H4 (cell line): ENCODE measurements at regions not wholly inside any gene's neighbourhood (a gene's known extent, or its start where the extent isn't known, plus 50 kb on each side); places are given as distances from the start of the nearest gene placed in this dataset.

Source experiments
- DNase-seq: peaks from one replicate; pipeline ENCODE4 v3.0.0-alpha.2; 2015; ENCODE audit warnings: low spot score

DNA sequence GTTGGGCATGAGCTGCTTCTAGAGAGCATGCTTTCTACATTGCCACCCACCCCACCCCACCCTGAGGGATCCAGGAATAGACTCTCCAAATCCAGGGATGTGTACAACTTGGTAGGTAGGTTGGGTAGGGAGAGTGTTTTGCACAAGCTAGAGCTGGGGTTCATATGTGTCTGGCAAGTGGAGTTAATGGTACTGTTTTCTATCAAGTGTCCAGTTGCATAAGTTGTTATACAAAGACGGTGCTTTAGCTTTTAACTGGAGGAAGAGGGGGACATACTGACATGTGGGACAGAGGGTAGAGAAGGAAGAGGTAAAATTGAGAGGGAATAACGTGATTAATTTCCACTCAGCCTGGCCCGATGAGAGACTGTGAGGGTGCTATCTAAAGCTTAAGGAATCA, 51.0 kb upstream of the TNC start:
- no peak for DNase-seq

GRCh38 chr9:115170358-115171073, 52.6 kb upstream of the TNC start:
- peak; percentile 76 for DNase-seq

DNA sequence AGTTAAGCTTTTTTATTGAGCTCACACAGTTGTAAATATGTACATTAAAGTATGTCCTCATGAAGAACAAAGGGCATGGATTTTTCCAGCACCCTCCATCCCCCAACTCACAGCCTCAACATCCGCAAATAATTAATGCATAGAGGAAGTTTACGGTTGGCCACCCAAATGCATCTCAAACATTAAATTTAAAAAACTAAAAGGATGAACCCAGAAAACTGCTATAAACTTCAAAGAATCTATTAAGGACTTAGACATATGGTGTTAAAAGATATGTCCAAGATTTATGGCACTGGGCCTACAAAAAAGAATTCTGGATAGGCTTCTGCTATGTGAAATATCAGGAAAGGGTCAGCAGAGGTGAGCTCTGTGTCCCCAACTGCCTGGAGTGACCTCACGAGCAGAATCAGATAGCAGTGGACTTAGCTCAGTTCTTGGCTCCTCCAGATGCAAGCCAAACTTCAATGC, 54.0 kb upstream of the TNC start:
- DNase-seq, result no peak

DNA sequence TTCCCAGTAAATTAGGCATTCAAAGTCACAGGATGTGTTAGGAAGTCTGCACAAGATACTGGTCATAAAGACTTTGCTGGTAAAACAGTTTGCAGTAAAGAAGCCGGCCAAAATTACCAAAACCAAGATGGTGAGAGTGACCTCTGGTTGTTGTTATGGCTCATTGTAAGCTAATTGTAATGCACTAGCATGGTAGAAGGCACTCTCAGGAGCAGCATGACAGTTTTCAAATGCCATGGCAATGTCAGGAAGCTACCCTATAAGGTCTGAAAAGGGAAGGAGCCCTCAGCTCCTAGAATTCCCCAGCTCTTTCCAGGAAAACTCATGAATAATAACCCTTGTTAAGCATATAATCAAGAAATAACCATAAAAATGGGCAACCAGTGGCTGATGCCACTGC, 64.3 kb upstream of the TNC start:
- no peak for DNase-seq

- DNase-seq, result no peak
Observed at GRCh38 chr9:115183436-115183835, 65.5 kb upstream of the TNC start.

DNA sequence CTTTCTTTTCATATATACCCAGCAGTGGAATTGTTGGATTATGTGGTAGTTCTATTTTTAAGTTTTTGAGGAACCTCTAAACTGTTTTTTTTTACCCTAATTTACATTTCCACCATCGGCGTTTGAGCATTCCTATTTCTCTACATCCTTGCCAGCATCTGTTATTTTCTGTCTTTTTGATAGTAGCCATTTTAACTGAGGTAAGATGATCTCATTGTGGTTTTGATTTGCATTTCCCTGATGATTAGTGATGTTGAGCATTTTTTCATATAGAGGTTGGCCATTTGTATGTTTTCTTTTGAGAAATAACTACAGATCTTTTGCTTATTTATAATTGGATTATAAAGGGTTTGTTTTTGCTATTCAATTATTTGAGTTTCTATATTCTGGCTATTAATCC, 71.7 kb upstream of the TNC start:
- no peak for DNase-seq

GRCh38 chr9:115191667-115192066, 73.7 kb upstream of the TNC start:
- DNase-seq, result no peak

DNA sequence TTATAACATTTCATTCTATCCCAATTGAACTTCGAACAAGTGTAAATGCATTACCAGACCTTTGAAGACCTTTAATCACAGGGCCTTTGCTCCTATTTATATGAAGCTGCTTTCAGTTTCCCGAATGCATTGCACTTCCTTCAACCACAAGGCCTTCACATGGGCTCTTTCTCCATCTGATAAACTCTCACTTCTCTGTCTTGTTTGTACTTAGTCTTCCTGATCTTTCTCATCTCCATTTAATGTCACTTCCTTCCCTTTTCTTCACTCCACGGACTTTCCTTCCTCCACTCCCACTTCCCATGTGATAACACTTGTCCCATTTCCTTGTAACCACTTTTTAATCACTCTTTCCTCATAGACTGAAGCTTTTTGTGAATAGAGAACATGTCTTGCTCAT, 74.3 kb upstream of the TNC start:
- DNase-seq, result no peak

DNA sequence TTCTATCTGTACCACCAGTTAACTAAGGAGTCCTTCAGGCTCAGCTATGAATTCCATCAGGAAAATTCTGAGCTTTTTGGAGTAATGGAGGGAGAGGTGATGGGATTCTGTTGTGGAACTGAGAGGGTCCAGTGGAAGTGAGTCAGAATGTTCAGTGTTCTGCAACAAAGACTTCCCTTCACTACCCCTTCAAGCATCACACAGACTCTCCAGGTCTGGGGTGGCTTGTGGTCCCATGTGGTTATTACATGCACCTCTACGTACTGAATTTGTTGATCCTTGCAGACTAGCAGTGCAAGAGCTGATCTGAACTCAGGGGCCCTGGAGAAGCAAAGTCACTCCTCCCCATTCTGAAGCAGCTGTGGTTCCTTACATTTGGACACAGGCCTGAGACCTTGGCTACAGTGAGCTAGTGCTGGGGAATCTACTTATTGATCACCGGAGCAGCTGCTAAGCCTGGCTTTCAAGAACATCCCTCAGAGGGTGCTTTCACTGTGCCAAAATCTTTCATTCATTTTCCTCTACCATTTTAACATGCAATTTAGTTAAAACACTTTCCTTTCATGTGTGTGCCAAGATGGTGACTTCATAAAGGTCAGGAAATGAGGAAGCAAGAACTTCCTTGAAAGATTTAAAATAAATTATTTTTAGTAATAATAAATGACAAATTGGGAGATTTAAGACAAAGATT, 75.0 kb upstream of the TNC start:
- no peak for DNase-seq

- DNase-seq, result no peak
Observed at GRCh38 chr9:115193777-115194176, 75.8 kb upstream of the TNC start.

DNA sequence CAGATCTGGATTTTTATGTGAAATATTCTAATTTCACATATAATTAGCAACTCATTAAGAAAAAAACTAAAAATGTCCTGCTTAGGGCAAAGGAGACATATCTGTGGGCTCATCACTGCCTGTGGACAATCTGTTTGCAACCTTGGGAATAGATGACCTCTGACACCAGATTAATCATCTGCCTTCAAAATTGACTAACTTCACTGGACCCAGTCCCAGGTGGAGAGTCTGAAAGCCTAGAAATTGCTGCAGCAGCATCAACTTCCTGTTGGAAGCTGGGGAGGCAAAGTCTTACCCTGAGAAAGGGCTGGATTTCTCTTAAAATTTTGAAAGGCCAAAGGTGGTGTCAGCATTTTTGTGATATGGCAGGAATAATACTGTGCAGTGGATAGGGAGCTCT, 76.3 kb upstream of the TNC start:
- DNase-seq, result no peak

GRCh38 chr9:115195912-115196311, 78.0 kb upstream of the TNC start:
- no peak for DNase-seq

GRCh38 chr9:115196919-115197318, 79.0 kb upstream of the TNC start:
- DNase-seq, result no peak

GRCh38 chr9:115198001-115198400, 80.0 kb upstream of the TNC start:
- no peak for DNase-seq

GRCh38 chr9:115200711-115201505, 83.0 kb upstream of the TNC start:
- no peak for DNase-seq

DNA sequence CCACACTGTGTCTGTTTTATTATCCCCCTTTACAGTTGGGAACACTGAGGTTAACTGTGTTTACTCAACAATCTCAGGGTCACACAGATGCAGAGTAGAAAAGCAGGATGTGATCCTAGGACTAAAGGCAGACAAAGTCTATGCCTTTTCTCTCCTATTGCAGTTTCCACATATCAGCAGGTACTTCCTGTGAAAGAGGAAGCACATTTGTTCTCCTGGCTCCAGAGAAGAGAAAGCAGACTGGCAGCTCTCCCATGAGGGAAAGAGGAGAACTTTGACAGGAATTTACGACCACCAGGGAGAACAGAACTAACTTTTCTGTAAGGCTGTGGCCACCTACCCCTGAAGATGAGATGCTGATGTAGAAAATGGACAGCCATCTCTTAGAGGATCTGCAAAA, 84.2 kb upstream of the TNC start:
- DNase-seq, result no peak

DNA sequence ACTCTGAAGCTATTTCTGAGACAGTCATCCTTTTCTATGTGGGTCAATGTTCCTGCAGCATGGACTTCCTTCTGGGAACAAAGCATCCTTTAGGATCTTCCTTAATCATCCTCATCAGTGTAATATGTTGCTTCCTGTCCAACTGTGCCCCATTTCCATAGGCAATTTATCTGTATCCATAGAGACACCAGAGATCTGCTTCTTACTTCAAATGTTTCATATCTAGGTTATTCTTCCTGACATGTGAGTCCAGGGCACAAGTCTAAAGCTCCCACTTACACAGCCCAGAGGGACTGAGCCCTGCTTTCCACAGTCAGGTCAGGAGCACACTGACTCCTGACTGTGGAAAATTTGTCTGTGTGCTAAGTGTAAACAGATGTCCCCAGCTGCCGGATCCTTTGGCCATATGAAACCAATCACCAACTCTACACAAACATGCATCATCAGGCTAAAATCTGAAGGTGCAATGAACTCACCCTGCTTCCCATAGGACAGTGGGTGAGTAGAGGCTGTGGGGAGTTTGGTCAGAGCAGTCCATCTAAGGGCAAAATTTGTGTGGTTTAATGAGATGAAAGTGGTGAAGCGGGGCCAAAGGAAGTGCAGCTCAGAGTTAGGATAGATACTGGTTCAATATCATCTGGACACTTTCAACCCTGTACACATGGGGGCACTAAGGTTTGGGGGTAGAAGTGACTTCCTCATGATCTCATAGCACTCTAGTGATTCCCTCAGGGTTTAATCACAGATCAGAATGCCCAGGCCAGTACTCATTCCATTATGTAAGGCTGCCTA, 85.2 kb upstream of the TNC start:
- peak; percentile 29 for DNase-seq

DNA sequence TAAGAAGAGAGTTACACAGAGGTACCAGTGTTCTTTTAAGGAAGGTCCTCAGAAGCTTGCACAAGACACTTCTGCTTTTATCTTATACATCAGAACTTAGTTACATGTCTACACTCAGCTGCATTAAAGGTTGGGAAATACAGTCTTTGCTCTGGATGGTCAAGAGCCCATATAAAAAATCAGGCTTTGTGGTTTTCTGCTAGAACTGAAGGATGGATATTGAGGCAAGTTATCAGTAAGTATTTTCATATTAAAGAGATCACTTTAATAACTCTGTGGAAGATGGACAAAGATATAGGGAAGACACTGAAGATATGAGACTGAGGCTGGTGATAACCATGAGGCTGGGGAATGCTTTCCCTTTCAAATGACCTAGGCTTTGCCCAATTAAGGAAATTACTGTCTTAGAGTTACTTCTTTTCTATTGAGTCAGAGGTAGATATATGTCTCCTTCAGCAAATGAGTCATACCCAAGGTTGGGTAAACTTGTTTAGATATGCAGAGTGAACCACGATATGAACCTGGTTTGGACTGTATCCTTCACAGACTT, 87.0 kb upstream of the TNC start:
- DNase-seq, result peak; percentile 72

- no peak for DNase-seq
Observed at GRCh38 chr9:115207003-115207836, 89.3 kb upstream of the TNC start.

DNA sequence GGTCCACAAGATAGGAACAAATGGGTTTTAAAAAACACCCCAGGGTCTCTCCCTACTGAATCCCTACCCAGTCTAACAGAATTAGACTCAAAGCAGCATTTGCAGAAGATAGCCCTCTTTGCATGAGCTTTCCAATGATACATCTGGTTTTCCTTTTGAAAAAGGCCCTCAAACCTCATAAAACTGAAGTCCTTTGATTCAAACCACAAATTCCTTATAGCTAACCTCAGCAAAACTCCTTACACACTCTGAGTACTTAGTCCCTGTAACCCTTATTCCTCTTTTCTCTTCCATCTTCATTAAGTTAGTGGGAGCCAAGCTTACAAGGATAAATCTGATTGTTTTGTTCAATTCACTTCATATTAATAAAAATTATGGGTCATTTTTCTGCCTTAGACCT, 90.5 kb upstream of the TNC start:
- peak; percentile 57 for DNase-seq
